Vagina (tissue), 2 donors: ENCODE measurements at regions not wholly inside any gene's neighbourhood (a gene's known extent, or its start where the extent isn't known, plus 50 kb on each side); places are given as distances from the start of the nearest gene placed in this dataset.

Experiments
- POLR2A ChIP-seq, 2 donors: fragments of 450-650 bp; IDR thresholded peaks; one replicate each; pipeline ENCODE4 v1.6.1; 2017; ENCODE audit warnings: antibody characterized with exemption in 2 of 2, mild to moderate bottlenecking in 2 of 2, moderate library complexity in 2 of 2
- POLR2AphosphoS5 ChIP-seq, 2 donors: sonication (generic); formaldehyde crosslinking; IDR thresholded peaks; one replicate each; pipeline ENCODE4 v1.9.0; 2017; ENCODE audit warnings: antibody characterized with exemption in 2 of 2, mild to moderate bottlenecking in 2 of 2, low read depth in 1 of 2; ENCODE audit not compliant: insufficient read depth in 1 of 2
- TF ChIP-seq, protein P1 (sequence below), 3 experiments: fragments of 450-650 bp in 2 of 3; fragments of 200-600 bp in 1 of 3; sonication (generic) in 1 of 3; IDR thresholded peaks; one replicate each; pipeline ENCODE4 v1.5.1; 2017 to 2019; ENCODE audit warnings: antibody characterized with exemption in 3 of 3, mild to moderate bottlenecking in 2 of 3, moderate library complexity in 2 of 3

DNA sequence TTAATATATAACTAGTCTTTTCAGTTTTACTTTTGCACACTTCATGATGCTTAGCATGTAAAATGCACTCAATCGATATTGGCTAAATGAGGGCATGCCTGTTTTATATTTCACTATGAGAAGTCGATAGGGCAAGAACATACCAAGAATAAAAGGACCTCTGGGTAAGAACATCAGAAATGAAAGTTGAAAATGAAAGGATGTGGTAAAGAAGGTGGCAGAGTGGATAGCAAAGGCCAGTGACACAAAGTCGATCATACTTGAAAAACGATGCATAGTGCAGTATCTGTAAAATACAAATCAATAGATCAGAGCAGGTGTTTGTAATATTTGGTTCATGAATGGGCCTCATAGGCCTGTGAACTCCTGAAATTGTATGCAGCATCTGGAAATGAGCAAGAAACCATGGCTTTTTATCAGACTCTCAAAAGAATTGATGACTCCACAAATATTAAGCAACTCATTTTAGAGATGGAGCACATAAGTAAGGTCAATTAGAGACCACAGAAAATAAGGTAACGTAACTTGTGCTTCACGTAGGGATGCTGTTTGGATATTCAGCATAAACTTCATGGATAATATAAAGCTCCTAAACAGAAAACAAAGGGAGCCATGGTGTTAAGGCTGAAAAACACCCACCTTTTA, 653.4 kb downstream of the NYAP2 start:
- TF ChIP-seq, protein P1, sequence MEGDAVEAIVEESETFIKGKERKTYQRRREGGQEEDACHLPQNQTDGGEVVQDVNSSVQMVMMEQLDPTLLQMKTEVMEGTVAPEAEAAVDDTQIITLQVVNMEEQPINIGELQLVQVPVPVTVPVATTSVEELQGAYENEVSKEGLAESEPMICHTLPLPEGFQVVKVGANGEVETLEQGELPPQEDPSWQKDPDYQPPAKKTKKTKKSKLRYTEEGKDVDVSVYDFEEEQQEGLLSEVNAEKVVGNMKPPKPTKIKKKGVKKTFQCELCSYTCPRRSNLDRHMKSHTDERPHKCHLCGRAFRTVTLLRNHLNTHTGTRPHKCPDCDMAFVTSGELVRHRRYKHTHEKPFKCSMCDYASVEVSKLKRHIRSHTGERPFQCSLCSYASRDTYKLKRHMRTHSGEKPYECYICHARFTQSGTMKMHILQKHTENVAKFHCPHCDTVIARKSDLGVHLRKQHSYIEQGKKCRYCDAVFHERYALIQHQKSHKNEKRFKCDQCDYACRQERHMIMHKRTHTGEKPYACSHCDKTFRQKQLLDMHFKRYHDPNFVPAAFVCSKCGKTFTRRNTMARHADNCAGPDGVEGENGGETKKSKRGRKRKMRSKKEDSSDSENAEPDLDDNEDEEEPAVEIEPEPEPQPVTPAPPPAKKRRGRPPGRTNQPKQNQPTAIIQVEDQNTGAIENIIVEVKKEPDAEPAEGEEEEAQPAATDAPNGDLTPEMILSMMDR (IDR thresholded peaks at IDR 0.05): no peak
- TF ChIP-seq POLR2A (IDR thresholded peaks at IDR 0.05): no peak
- no peak for TF ChIP-seq POLR2AphosphoS5 (IDR thresholded peaks at IDR 0.05; ENCODE audit: insufficient read depth in 1 of 2, low read depth in 1 of 2)
